ENCODE measurements at regions not wholly inside any gene's neighbourhood (a gene's known extent, or its start where the extent isn't known, plus 50 kb on each side); places are given as distances from the start of the nearest gene placed in this dataset.
"Not testable (repeated sequence)": the region's sequence is repeated elsewhere in the genome, so short reads cannot be mapped to it uniquely, and the experiment has no call there.

- DNase-seq (ENCODE audit: low spot score): no peak
These were observed 74.6 kb downstream of the UTRN start for GRCh38 chr6:144359783-144360182.

- DNase-seq (ENCODE audit: low spot score): no peak
These were observed 75.3 kb downstream of the UTRN start for GRCh38 chr6:144360401-144360800.

GRCh38 chr6:144361016-144361415, 75.9 kb downstream of the UTRN start:
- no peak for DNase-seq (ENCODE audit: low spot score)

- DNase-seq (ENCODE audit: low spot score): no peak
These were observed 77.2 kb downstream of the UTRN start for GRCh38 chr6:144362042-144363018.

- DNase-seq (ENCODE audit: low spot score): no peak
These were observed 79.1 kb downstream of the UTRN start for GRCh38 chr6:144364208-144364720.

- DNase-seq (ENCODE audit: low spot score): no peak
These were observed 79.6 kb downstream of the UTRN start for GRCh38 chr6:144364782-144365181.

GRCh38 chr6:144365271-144365670, 80.1 kb downstream of the UTRN start:
- no peak for DNase-seq (ENCODE audit: low spot score)

GRCh38 chr6:144369696-144370095, 84.6 kb downstream of the UTRN start:
- not testable (repeated sequence) for DNase-seq (ENCODE audit: low spot score)

- no peak for DNase-seq (ENCODE audit: low spot score)
These were observed 87.0 kb downstream of the UTRN start for GRCh38 chr6:144372116-144372515.

- no peak for DNase-seq (ENCODE audit: low spot score)
These were observed 87.8 kb downstream of the UTRN start for GRCh38 chr6:144372611-144373594.

GRCh38 chr6:144374525-144374924, 89.4 kb downstream of the UTRN start:
- DNase-seq (ENCODE audit: low spot score): not testable (repeated sequence)

- no peak for DNase-seq (ENCODE audit: low spot score)
These were observed 92.6 kb downstream of the UTRN start for GRCh38 chr6:144377586-144378210.

GRCh38 chr6:144378437-144378836, 93.3 kb downstream of the UTRN start:
- DNase-seq (ENCODE audit: low spot score): no peak

GRCh38 chr6:144379356-144379755, 94.2 kb downstream of the UTRN start:
- no peak for DNase-seq (ENCODE audit: low spot score)

- not testable (repeated sequence) for DNase-seq (ENCODE audit: low spot score)
These were observed 96.4 kb downstream of the UTRN start for GRCh38 chr6:144381499-144381898.

- no peak for DNase-seq (ENCODE audit: low spot score)
These were observed 98.2 kb downstream of the UTRN start for GRCh38 chr6:144383336-144383735.

- DNase-seq (ENCODE audit: low spot score): no peak
These were observed 99.3 kb downstream of the UTRN start for GRCh38 chr6:144384427-144384826.

GRCh38 chr6:144389474-144389873, 104.3 kb downstream of the UTRN start:
- DNase-seq (ENCODE audit: low spot score): not testable (repeated sequence)

- no peak for DNase-seq (ENCODE audit: low spot score)
These were observed 105.1 kb downstream of the UTRN start for GRCh38 chr6:144390202-144390601.

GRCh38 chr6:144390886-144391285, 105.8 kb downstream of the UTRN start:
- DNase-seq (ENCODE audit: low spot score): no peak

GRCh38 chr6:144392536-144392935, 107.4 kb downstream of the UTRN start:
- no peak for DNase-seq (ENCODE audit: low spot score)

GRCh38 chr6:144394210-144394609, 109.1 kb downstream of the UTRN start:
- DNase-seq (ENCODE audit: low spot score): no peak
